Panc1 (cell line): ENCODE measurements at regions not wholly inside any gene's neighbourhood (a gene's known extent, or its start where the extent isn't known, plus 50 kb on each side); places are given as distances from the start of the nearest gene placed in this dataset.

Experiments
- CTCF ChIP-seq: fragments of 450-650 bp; IDR thresholded peaks from 2 replicates; pipeline ENCODE4 v1.5.1; 2017; ENCODE audit warnings: mild to moderate bottlenecking
- POLR2AphosphoS5 ChIP-seq: IDR thresholded peaks from 2 replicates; pipeline ENCODE4 v1.6.1; 2012; ENCODE audit warnings: mild to moderate bottlenecking, low read depth, low read length, moderate library complexity
- SIN3A ChIP-seq: IDR thresholded peaks from 2 replicates; pipeline ENCODE4 v1.6.1; 2012; ENCODE audit warnings: low read depth, mild to moderate bottlenecking, low read length, moderate library complexity, borderline replicate concordance; ENCODE audit not compliant: insufficient read depth
- TCF7L2 ChIP-seq: IDR thresholded peaks from 2 replicates; pipeline ENCODE4 v1.6.1; 2011; ENCODE audit warnings: mild to moderate bottlenecking, low read depth, low read length, inconsistent platforms

DNA sequence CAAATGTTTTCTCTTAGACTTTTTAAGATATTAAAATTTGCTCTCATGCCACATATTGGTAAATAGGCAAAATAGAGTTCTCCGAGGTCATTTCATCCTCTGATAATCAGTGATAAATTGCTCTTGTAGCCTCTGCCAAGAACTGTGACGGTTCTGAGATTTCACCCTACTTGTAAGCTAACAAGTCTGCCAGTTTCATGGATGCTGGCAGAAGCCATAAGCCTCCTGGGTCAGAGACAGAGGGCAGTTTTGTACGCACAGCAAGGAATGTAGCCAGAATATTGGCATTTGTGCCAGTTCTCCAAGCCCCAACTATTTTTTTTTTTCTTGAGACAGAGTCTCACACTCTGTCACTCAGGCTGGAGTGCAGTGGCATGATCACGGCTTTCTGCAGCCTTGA is 945.0 kb upstream of the WWC1 start:
- no peak for TF ChIP-seq CTCF
- no peak for TF ChIP-seq TCF7L2
- TF ChIP-seq SIN3A: no peak
- TF ChIP-seq POLR2AphosphoS5: no peak
